HCT116 (cell line): ENCODE measurements at regions not wholly inside any gene's neighbourhood (a gene's known extent, or its start where the extent isn't known, plus 50 kb on each side); places are given as distances from the start of the nearest gene placed in this dataset.

Experiments used
- ATAC-seq: fragments of 200-7000 bp; cut with Tn5 transposase; 2 replicates; pipeline ENCODE4 v1.9.1; 2020; ENCODE audit warnings: mild to moderate bottlenecking, moderate library complexity
- BruUV-seq: library from RNA; stranded (reverse); fragments of 400-500 nt; replicated peaks from 2 replicates; lab custom pipeline; 2021; lab: Mats Ljungman, UMichigan
- CTCF ChIA-PET: fragments of 300-600 bp; sonication (Branson Sonifier 250); formaldehyde crosslinking; loops from one replicate; lab custom pipeline; 2021; ENCODE audit warnings: antibody characterized with exemption; lab: Charles Lee
- POLR2A ChIA-PET: fragments of 300-600, 350-600 bp; sonication (Branson Sonifier 250); formaldehyde crosslinking; loops from one replicate; lab custom pipeline; 2021; ENCODE audit warnings: antibody characterized with exemption; lab: Charles Lee
- RAD21 ChIA-PET, 2 experiments: fragments of 300-600 bp; sonication (Branson Sonifier 250); formaldehyde crosslinking; loops; one replicate each; lab custom pipeline; 2023; ENCODE audit warnings: low total read pairs in 2 of 2; ENCODE audit not compliant: uncharacterized antibody in 2 of 2, unreplicated experiment in 2 of 2, low non-redundant PET in 1 of 2; lab: Charles Lee
- DNase-seq: peaks from one replicate; pipeline ENCODE4 v3.0.0-alpha.2; 2010; ENCODE audit warnings: low read depth, low spot score
- H2AFZ ChIP-seq: fragments of 200-600 bp; shearing (Covaris generic), sonication (generic); 2 replicates; pipeline ENCODE4 v1.6.1; 2017; ENCODE audit warnings: low read depth, mixed run types, mixed read lengths, antibody characterized with exemption, low read length; ENCODE audit not compliant: poor library complexity, severe bottlenecking
- H3K27ac ChIP-seq: 2 replicates; pipeline ENCODE4 v1.5.1; 2012; ENCODE audit warnings: low read depth, low read length
- H3K27me3 ChIP-seq: fragments of 200-600 bp; sonication (generic); 2 replicates; pipeline ENCODE4 v1.6.1; 2016; ENCODE audit warnings: mixed run types, low read length, mixed read lengths; ENCODE audit not compliant: insufficient read depth
- H3K36me3 ChIP-seq, 2 experiments: fragments of 200-500 bp in 1 of 2; fragments of 200-600 bp in 1 of 2; sonication (Bioruptor generic) in 1 of 2; sonication (generic) in 1 of 2; 2 replicates each; pipeline versions ENCODE4 v1.5.1 to v1.6.1; 2014 to 2016; ENCODE audit warnings: low read length in 2 of 2, inconsistent platforms in 1 of 2, mixed read lengths in 1 of 2, mixed run types in 1 of 2; ENCODE audit not compliant: insufficient read depth in 2 of 2, control insufficient read depth in 1 of 2
- H3K4me1 ChIP-seq, 2 experiments: fragments of 200-600 bp in 1 of 2; sonication (generic) in 1 of 2; 2 replicates each; pipeline versions ENCODE4 v1.5.1 to v1.6.1; 2012 to 2017; ENCODE audit warnings: low read length in 2 of 2, inconsistent platforms in 1 of 2, mild to moderate bottlenecking in 1 of 2, mixed read lengths in 1 of 2, mixed run types in 1 of 2, moderate library complexity in 1 of 2; ENCODE audit not compliant: insufficient read depth in 2 of 2, control insufficient read depth in 1 of 2
- H3K4me2 ChIP-seq: fragments of 200-600 bp; sonication (generic); 2 replicates; pipeline ENCODE4 v1.6.1; 2017; ENCODE audit warnings: mixed run types, low read length, mixed read lengths
- H3K4me3 ChIP-seq, 2 experiments: fragments of 200-600 bp in 1 of 2; sonication (generic) in 1 of 2; replicated peaks in 1 of 2; 2 replicates each; pipeline ENCODE4 v1.5.1; 2011 to 2016; ENCODE audit warnings: low read length in 2 of 2, control low read depth in 1 of 2, low read depth in 1 of 2, mild to moderate bottlenecking in 1 of 2, mixed read lengths in 1 of 2, mixed run types in 1 of 2
- H3K79me2 ChIP-seq: fragments of 200-600 bp; sonication (generic); 2 replicates; pipeline ENCODE4 v1.6.1; 2017; ENCODE audit warnings: mild to moderate bottlenecking, mixed run types, low read length, moderate library complexity, mixed read lengths; ENCODE audit not compliant: insufficient read depth
- H3K9ac ChIP-seq: fragments of 200-600 bp; sonication (generic); 2 replicates; pipeline ENCODE4 v1.6.1; 2016; ENCODE audit warnings: low read length, mixed read lengths
- H3K9me2 ChIP-seq: fragments of 200-600 bp; sonication (generic), shearing (Covaris generic); 2 replicates; pipeline ENCODE4 v1.6.1; 2017; ENCODE audit warnings: mixed run types, mild to moderate bottlenecking, moderate library complexity; ENCODE audit not compliant: insufficient read depth
- H3K9me3 ChIP-seq, 2 experiments: fragments of 200-500 bp in 1 of 2; fragments of 200-600 bp in 1 of 2; sonication (Bioruptor generic) in 1 of 2; sonication (generic) in 1 of 2; 2 replicates each; pipeline ENCODE4 v1.6.1; 2014 to 2017; ENCODE audit warnings: low read length in 2 of 2, mixed read lengths in 2 of 2, inconsistent platforms in 1 of 2, low read depth in 1 of 2, mild to moderate bottlenecking in 1 of 2, mixed run types in 1 of 2, moderate library complexity in 1 of 2; ENCODE audit not compliant: control insufficient read depth in 1 of 2, insufficient read depth in 1 of 2
- H4K20me1 ChIP-seq: fragments of 200-600 bp; sonication (generic), shearing (Covaris generic); 2 replicates; pipeline ENCODE4 v1.6.1; 2017; ENCODE audit warnings: mixed run types, mild to moderate bottlenecking, moderate library complexity; ENCODE audit not compliant: insufficient read depth
- ATF3 ChIP-seq: IDR thresholded peaks from 2 replicates; pipeline ENCODE4 v1.6.1; 2012
- CBX3 ChIP-seq: IDR thresholded peaks from 2 replicates; pipeline ENCODE4 v1.6.1; 2012; ENCODE audit warnings: low read depth
- CEBPB ChIP-seq: IDR thresholded peaks from 2 replicates; pipeline ENCODE4 v1.6.1; 2012; ENCODE audit warnings: low read depth
- EGR1 ChIP-seq: IDR thresholded peaks from 2 replicates; pipeline ENCODE4 v1.6.1; 2012; ENCODE audit warnings: low read depth
- ELF1 ChIP-seq: IDR thresholded peaks from 2 replicates; pipeline ENCODE4 v1.6.1; 2012; ENCODE audit warnings: low read depth, borderline replicate concordance
- EZH2phosphoT487 ChIP-seq: fragments of 200-600 bp; IDR thresholded peaks from 2 replicates; pipeline ENCODE4 v1.6.1; 2018; ENCODE audit warnings: antibody characterized with exemption, borderline replicate concordance
- FOSL1 ChIP-seq: IDR thresholded peaks from 2 replicates; pipeline ENCODE4 v1.6.1; 2012; ENCODE audit warnings: low read depth
- JUND ChIP-seq: IDR thresholded peaks from 2 replicates; pipeline ENCODE4 v1.6.1; 2012
- MAX ChIP-seq: IDR thresholded peaks from 2 replicates; pipeline ENCODE4 v1.6.1; 2012
- POLR2A ChIP-seq: IDR thresholded peaks from 2 replicates; pipeline ENCODE4 v1.7.0; 2011; ENCODE audit warnings: borderline replicate concordance; ENCODE audit not compliant: insufficient read depth, insufficient read length; ENCODE audit errors: extremely low read depth
- POLR2AphosphoS5 ChIP-seq: IDR thresholded peaks from 2 replicates; pipeline ENCODE4 v1.6.1; 2011; ENCODE audit warnings: mild to moderate bottlenecking, low read depth, low read length, moderate library complexity
- RAD21 ChIP-seq: IDR thresholded peaks from 2 replicates; pipeline ENCODE4 v1.6.1; 2012; ENCODE audit warnings: low read depth, mild to moderate bottlenecking
- REST ChIP-seq: IDR thresholded peaks from 2 replicates; pipeline ENCODE4 v1.6.1; 2012; ENCODE audit warnings: low read depth
- SIN3A ChIP-seq: IDR thresholded peaks from 2 replicates; pipeline ENCODE4 v1.6.1; 2012; ENCODE audit warnings: low read depth
- YY1 ChIP-seq: IDR thresholded peaks from 2 replicates; pipeline ENCODE4 v1.6.1; 2011; ENCODE audit warnings: low read length, low read depth, moderate library complexity, mild to moderate bottlenecking; ENCODE audit not compliant: insufficient replicate concordance; ENCODE audit errors: extremely low read depth
- ZNF274 ChIP-seq: fragments of 200-500 bp; sonication (Bioruptor generic); IDR thresholded peaks from 2 replicates; pipeline ENCODE4 v1.6.1; 2014; ENCODE audit warnings: mild to moderate bottlenecking, low read depth, low read length, inconsistent platforms
- intact Hi-C: fragments of 100-400 bp; cut with micrococcal nuclease; formaldehyde crosslinking; loops from 2 replicates; pipeline ENCODE4 v1.10.0; 2022

- CTCF ChIA-PET = no interaction called here
- BruUV-seq = no TSS peak
- ATAC-seq = no peak
Observed at GRCh38 chr1:241423541-241424479, 66.8 kb upstream of the RGS7 start.

GRCh38 chr1:241422470-241422869 is 65.5 kb upstream of the RGS7 start:
- RAD21 ChIA-PET = no interaction called here
- H3K27me3 ChIP-seq = no peaks in the 10 kb centered on the region
- DNase-seq (no peak), ATAC-seq (no peak)
- H4K20me1 ChIP-seq = no peaks in the 10 kb centered on the region
- H3K4me2 ChIP-seq = no peak overlapping the region
- H3K4me1 ChIP-seq = no peaks in the 10 kb centered on the region
- H3K27ac ChIP-seq = no peak overlapping the region
- POLR2A ChIA-PET = no interaction called here
- TF ChIP-seq MAX = no peak
- no peak for TF ChIP-seq RAD21
- TF ChIP-seq ZNF274 = no peak
- no peak for TF ChIP-seq POLR2A
- no peak for TF ChIP-seq EZH2phosphoT487
- no peak for TF ChIP-seq CBX3
- TF ChIP-seq ATF3 = no peak
- TF ChIP-seq JUND = no peak
- TF ChIP-seq ELF1 = no peak
- TF ChIP-seq CEBPB = no peak
- no peak for TF ChIP-seq REST
- no peaks in the 10 kb centered on the region for H3K36me3 ChIP-seq
- no peak overlapping the region for H3K9ac ChIP-seq
- BruUV-seq = no TSS peak
- CTCF ChIA-PET = no interaction called here
- H3K4me3 ChIP-seq = no peak overlapping the region
- H3K9me3 ChIP-seq = no peaks in the 10 kb centered on the region
- intact Hi-C loops = no loop called here
- H2AFZ ChIP-seq = no peak overlapping the region
- H3K79me2 ChIP-seq = no peaks in the 10 kb centered on the region
- no peaks in the 10 kb centered on the region for H3K9me2 ChIP-seq

More at GRCh38 chr1:241423541-241424479, 66.8 kb upstream of the RGS7 start:
- ChIA-PET POLR2A (no interaction called here), RAD21 (no interaction called here)
- intact Hi-C loops = no loop called here
- DNase-seq = no peak
- Histone ChIP-seq H3K4me3 (no peak overlapping the region), H3K9me2 (no peaks in the 10 kb centered on the region), H3K27me3 (no peaks in the 10 kb centered on the region), H3K9me3 (no peaks in the 10 kb centered on the region), H3K4me1 (no peaks in the 10 kb centered on the region), H2AFZ (no peak overlapping the region), H3K9ac (no peak overlapping the region), H3K36me3 (no peaks in the 10 kb centered on the region), H4K20me1 (no peaks in the 10 kb centered on the region), H3K79me2 (no peaks in the 10 kb centered on the region), H3K27ac (no peak overlapping the region), H3K4me2 (no peak overlapping the region)
- TF ChIP-seq SIN3A = no peak
- TF ChIP-seq FOSL1 = no peak
- TF ChIP-seq ATF3 = no peak
- TF ChIP-seq YY1 = no peak
- TF ChIP-seq POLR2AphosphoS5 = no peak
- no peak for TF ChIP-seq RAD21
- no peak for TF ChIP-seq MAX
- no peak for TF ChIP-seq EGR1
